Activated gamma-delta T cell treated with Interleukin-2 at 50 U/mL for 16 hours (primary cell): ENCODE measurements at regions not wholly inside any gene's neighbourhood (a gene's known extent, or its start where the extent isn't known, plus 50 kb on each side); places are given as distances from the start of the nearest gene placed in this dataset.
A peak's percentile ranks its signal among the peaks of the same experiment; 100 is the strongest.
"Not testable (repeated sequence)": the region's sequence is repeated elsewhere in the genome, so short reads cannot be mapped to it uniquely, and the experiment has no call there.

Experiments used
- DNase-seq: peaks from one replicate; pipeline ENCODE4 v3.0.0-alpha.2; 2020

- no peak for DNase-seq
Observed at GRCh38 chr9:85322592-85322991, 419.2 kb downstream of the AGTPBP1 start.

DNA sequence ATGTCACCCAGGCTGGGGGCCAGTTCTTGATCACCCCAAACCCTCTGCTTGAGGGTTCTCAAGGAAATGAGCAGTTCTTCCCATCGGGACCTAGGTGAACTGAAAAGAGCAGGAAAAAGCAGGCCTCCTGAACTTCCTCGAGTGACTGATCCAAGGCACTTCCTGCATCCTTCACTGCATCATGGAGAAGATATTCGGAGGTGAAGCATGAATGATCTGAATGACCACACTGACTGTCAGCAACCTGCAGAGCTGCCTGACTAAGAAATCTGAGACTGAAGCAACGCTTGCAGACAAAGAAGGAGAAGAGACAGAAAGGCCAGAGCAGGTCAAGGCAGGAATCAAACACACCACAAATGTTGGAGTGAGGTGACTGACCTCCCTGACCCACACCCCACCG, 420.2 kb downstream of the AGTPBP1 start:
- DNase-seq: no peak

DNA sequence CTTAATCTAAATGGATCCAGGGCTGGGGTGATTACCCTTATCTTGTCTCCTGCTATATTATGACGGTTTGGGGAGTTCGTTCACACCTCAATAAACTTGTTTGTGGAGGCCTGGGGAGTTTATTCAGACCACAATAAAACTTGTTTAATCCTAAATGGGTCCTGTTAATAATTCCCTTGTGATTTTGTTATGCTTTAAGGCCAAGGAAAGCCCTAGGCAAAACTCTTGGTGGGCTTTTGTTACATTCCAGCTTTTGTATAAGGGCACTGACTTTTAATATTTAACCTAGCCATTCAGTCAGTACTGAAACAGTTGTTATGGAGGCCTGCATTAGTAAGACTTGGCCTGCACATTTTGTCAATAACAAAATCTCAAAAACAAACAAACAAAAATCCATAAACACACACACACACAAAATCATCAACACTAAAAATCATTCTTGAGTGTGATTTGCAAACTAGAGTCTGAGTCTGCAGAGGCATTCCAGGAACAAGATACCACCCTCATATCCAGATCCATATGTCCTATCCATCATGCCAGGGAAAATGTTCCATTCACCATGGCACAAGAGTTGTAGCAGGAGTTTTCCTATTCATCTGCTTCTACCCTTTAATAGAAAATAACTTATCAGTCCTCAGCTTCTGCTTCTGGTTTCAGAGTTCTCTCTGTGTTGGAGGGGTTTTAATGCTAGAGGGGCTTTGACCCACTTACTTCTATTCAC, 421.7 kb downstream of the AGTPBP1 start:
- no peak for DNase-seq

DNA sequence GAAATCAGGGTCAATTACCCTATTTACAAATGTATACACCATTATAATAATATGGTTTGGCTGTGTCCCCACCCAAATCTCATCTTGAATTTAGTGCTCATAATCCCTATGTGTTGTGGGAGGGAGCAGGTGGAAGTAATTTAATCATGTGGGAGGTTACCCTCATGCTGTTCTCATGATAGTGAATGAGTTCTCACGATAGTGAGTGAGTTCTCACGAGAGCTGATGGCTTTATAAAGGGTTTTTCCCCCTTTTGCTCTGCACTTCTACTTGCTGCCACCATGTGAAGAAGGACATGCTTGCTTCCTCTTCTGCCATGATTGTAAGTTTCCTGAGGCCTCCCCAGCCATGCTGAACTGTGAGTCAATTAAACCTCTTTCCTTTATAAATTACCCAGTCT, 426.2 kb downstream of the AGTPBP1 start:
- DNase-seq: not testable (repeated sequence)

- DNase-seq: no peak
Observed at GRCh38 chr9:85310573-85310972, 431.2 kb downstream of the AGTPBP1 start.

- no peak for DNase-seq
Observed at GRCh38 chr9:85303757-85304134, 438.0 kb downstream of the AGTPBP1 start.

- DNase-seq: no peak
Observed at GRCh38 chr9:85302938-85303756, 438.6 kb downstream of the AGTPBP1 start.

DNA sequence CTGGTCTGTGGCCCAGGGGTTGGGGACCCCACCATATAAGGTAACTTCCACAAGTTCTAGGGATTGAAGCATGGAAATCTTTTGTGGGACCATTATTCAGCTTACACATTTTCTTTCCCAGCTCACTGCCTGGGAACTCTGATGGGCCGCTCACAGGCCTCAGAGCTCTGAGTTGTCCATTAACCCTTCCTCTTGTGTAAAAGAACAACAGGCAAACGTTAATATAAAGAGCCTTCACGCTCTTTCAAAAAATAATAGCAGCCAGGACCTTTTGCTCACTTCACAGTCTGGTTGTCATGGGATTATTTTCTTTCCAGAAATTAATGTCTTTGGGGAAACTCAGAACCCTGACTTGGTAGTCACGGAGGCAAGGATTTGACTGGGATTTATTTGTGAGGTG, 443.3 kb downstream of the AGTPBP1 start:
- DNase-seq: no peak

- not testable (repeated sequence) for DNase-seq
Observed at GRCh38 chr9:85295244-85295643, 446.5 kb downstream of the AGTPBP1 start.

GRCh38 chr9:85292261-85292660, 449.5 kb downstream of the AGTPBP1 start:
- DNase-seq: no peak

- no peak for DNase-seq
Observed at GRCh38 chr9:85291266-85291665, 450.5 kb downstream of the AGTPBP1 start.

GRCh38 chr9:85290019-85290418, 451.7 kb downstream of the AGTPBP1 start:
- peak; percentile 42 for DNase-seq

- DNase-seq: no peak
Observed at GRCh38 chr9:85289142-85289541, 452.6 kb downstream of the AGTPBP1 start.

DNA sequence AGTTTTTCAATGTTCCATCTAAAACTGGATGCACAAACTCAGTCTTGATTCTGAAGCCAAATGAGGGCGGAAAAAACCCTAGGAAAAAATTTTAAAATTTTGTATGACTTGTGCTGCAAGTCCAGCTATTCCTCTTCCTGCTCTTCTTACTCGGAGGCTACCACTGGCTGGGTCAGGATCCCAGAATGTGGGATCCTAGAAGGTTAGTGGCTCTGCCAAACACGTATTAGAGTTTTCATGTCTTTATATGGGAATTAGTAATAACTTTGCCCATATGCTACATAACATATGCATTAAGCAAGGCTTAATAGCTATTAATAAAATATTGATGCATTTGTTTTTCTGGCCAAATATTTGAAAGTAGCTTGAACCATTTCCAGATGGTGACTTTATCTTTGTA, 458.3 kb downstream of the AGTPBP1 start:
- no peak for DNase-seq

- DNase-seq: no peak
Observed at GRCh38 chr9:85278769-85279168, 463.0 kb downstream of the AGTPBP1 start.

- DNase-seq: no peak
Observed at GRCh38 chr9:85276741-85277140, 465.0 kb downstream of the AGTPBP1 start.

DNA sequence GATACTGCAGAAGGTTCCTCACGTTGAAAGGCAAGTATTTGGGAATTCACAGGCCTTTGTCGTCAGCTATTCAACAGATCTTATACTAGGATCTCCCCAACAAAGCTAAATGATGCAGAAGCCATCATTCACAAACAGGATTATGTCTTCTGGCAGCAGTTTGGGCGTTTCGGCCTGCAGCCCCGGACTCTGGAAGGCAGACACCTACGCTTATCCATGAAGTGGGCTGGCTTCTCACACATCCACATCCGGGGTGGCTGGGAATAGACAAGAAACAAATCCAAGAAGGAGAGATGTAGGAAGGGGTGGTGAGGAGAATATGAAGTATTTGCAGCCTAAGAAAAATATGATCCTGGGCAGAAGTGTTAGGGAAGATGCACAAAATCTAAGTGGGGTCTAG, 471.9 kb downstream of the AGTPBP1 start:
- DNase-seq: no peak

DNA sequence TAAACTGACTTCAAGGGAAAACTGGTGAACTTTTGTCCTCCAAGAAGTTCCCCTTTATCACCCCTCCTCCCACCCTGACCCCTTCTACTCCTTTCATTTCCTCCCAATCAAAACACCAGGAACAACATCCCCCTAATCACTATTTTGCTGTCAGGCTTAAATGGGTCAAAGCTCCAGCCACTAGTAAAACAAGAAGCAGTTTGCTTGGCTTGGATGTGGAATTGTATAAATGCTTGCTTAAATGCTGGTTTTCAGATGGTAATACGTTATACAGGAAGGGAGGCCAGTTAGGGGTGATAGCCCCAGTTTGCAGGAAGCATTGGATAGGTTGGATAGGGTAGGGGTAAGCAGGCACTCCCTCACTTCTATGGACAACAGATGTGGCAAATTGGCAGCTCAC, 473.6 kb downstream of the AGTPBP1 start:
- no peak for DNase-seq

- DNase-seq: no peak
Observed at GRCh38 chr9:85264695-85265094, 477.1 kb downstream of the AGTPBP1 start.

GRCh38 chr9:85263288-85263687, 478.5 kb downstream of the AGTPBP1 start:
- no peak for DNase-seq

GRCh38 chr9:85262333-85262732, 479.4 kb downstream of the AGTPBP1 start:
- no peak for DNase-seq

GRCh38 chr9:85260275-85260845, 481.4 kb downstream of the AGTPBP1 start:
- no peak for DNase-seq

DNA sequence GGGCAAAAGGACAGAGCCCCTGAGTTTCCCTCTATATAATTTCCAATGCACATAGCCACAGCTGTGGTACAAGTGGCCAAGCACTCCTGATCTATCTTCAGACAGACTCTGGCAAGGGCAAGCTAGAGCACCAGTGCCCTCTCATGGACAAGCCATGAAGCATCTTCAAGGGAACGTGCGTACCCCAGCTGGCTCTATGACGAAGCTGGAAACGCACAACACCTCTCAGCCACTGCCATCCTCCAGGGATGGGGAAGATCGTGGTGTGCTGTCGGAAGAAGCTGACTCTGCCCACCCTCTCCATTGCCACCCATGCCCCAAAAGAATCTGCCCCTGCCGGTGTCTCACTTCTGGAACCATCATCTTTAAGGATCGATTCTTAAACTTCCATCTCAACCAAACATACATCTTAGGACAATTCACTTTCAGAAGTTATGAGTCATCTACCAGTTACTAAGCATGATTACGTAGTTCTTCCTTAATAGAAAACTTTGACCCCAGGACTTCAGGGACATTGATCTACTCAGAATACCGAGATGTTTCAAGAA, 482.9 kb downstream of the AGTPBP1 start:
- no peak for DNase-seq

DNA sequence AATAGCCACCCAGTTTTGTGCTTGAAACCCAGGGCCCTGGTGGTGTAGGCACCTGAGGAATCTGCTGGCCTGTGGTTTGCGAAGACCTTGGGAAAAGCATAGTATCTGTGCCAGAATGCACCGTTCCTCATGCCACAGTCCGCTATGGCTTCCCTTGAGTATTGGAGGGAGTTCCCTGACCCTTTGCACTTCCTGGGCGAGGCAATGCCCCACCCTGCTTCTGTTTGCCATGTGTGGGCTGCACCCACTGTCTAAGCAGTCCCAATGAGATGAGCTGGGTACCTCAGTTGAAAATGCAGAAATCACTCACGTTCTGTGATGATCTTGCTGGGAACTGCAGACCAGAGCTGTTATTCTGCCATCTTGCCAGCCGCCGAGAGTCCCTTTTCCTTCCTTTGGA, 483.5 kb downstream of the AGTPBP1 start:
- DNase-seq: no peak
